ENCODE measurements at regions not wholly inside any gene's neighbourhood (a gene's known extent, or its start where the extent isn't known, plus 50 kb on each side); places are given as distances from the start of the nearest gene placed in this dataset.

DNA sequence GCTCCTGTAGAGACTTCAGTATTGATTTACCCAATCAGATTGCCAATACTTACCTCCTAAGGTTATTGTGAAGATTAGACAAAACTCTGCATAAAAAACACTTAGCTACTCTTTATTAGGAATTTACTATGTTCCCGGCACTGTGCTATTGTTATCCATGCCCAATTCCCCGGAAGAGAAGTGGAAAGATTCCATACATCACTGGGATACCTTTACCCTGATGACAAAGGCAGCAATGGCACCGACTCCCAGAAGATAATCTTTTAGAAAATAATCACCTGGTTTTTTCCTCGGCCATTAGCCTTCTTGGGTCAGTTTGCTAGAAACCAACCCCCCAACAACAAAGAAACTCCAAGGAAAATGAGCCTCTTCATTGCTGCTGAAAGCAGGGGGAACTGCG is 226.0 kb downstream of the SNX18 start:
- no peak for DNase-seq (ENCODE audit: low spot score)

DNA sequence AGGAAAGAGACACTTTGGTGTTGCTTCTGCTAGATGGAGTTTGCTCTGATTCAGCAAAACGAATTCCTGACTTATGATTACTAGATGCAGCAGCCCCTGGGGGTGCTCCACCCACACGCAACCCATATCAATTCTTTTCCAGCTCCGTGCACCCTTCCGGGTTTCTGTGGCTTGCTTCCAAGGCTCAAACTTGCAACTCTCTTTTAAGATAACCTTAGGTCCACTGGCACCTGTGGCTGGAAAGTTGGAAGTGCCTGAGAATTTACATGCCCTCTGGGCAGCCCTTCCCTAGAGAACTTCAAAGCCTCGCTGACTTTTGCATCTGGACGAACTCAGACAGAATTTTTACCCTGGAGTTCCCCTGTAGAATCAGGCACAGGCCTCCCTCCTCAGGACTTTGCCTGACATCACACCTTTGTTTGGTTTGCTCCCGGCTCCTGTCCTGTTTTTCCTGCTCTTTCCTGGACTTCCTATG is 224.9 kb downstream of the SNX18 start:
- DNase-seq (ENCODE audit: low spot score): no peak

- DNase-seq (ENCODE audit: low spot score): no peak
These were observed 224.2 kb downstream of the SNX18 start for GRCh38 chr5:54741711-54742110.

- DNase-seq (ENCODE audit: low spot score): no peak
These were observed 222.6 kb downstream of the SNX18 start for GRCh38 chr5:54740141-54740540.

DNA sequence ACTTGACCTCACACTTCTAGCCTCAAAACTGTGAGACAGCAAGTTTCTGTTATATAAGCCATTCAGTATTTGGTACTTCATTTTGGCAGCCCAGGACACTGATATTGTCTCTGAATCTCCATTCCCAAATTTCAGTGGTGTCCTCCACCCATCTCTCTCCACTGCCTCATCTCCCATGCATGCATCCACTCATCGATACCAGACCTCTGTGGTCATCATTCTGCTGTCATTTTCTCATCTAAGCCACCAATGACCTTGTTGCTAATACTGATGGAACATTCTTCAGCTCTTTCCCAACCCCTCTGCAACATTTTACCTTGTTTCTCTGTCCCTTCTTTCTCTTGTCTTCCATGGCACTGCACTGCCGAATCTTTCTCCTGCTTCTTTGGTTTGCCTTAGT is 221.8 kb downstream of the SNX18 start:
- no peak for DNase-seq (ENCODE audit: low spot score)

DNA sequence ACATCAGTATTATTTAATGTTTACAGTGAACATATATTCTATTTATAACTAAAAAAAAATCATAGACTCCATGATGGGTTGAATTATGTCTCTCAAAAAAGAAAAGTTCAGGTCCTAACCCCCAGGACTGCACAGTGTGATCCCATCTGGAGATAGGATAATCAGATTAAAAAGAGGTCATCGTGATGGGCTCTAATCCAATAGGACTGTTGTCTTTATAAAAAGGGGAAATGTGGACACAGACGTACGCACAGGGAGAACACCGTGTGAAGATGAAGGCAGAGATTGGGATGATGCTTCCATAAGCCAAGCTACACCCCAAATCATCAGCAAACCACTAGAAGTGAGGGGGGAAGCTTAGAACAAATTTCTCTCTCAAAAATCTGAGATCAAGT is 221.4 kb downstream of the SNX18 start:
- DNase-seq (ENCODE audit: low spot score): no peak

DNA sequence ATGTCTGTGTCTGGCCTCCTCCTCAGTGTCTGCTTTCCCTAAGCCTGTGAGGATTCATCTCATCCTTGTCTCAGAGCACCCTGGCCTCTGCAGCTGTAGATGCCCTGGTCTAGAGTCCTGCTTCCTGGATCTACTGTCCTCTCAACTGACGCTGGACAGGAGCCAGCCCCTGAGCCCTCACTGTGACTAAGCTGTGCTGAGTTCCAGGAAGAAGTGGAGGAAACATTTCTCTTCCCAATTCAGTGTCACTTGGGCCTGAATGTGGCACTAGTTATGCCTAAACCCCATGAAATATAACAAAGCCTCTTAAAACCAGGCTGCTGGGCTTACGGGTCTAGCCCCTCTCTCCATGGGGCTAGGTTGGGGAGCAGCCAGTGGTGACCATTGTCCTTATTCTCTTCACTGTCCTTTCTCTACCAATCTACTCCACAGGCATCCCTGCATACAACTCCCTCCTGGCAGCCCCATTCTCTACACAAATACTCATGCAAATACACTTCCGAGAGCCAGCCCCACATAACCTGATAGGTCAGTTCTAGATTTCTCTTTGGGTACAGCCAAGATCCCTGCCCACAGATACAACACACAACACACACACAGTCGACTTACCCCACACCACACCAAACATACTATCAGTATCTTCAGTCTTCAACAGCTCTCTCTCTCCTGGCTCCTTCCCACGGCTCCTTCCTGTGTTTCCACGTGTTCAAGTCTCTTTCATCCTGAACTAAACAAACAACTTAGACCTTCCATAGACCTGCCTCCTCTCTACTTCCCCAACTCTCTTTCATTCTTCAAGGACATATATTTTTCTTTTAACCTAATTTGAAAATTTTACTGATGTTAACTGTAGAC is 220.8 kb downstream of the SNX18 start:
- DNase-seq (ENCODE audit: low spot score): no peak

DNA sequence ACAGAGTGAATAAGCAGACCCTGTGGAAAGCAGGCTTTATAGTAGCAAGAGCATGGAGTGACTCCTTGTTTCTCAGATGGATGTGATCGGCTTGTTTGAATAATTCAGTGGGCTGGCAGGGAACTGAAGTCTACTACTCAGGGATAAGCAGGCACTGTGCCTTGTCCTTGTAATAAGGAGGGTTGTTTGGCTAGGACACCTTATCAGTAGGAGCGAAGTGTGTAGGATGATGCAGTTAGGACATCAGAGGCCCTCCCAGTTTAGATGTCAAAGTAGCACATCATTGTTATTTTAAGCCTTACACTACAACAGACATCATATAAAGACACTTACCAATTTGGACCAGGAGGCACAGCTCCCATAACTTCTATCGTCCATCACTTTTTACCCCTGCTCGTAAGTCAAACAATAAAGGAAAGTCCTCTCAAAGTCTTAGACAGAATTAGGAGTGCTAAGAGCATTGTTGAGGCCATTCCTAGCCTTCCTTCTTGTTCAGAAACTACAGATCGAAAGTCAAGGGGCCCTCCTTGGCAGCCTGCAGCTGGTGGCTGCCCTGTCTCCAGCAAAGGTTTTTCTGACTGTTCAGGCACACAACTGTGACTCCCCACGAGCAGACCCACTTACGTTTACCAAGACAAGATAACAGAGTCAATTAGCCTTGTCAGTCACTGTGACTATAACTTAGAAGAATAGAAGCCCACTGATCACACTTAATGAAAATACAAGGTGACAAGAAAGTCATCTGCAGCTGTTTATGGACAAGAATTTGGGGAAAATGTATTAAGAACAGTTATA is 218.6 kb downstream of the SNX18 start:
- no peak for DNase-seq (ENCODE audit: low spot score)

- DNase-seq (ENCODE audit: low spot score): no peak
These were observed 215.5 kb downstream of the SNX18 start for GRCh38 chr5:54733101-54733500.

DNA sequence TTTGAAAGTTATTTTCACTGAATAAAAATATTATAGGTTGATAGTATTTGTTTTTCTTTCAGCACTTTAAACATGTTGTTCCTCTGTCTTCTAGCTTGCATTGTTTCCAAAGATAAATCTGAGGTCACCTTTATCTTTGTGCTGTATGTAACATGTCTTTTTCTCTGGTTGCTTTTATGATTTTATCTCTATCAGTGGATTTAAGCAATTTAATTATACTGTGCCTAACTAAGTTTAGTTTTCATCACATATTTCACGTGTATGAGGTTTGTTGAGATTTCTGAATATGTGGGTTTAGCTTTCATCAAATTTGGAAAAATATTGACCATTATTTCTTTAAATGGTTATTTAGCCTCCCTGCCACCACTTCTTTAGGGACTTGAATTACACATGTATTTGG is 214.5 kb downstream of the SNX18 start:
- DNase-seq (ENCODE audit: low spot score): no peak

DNA sequence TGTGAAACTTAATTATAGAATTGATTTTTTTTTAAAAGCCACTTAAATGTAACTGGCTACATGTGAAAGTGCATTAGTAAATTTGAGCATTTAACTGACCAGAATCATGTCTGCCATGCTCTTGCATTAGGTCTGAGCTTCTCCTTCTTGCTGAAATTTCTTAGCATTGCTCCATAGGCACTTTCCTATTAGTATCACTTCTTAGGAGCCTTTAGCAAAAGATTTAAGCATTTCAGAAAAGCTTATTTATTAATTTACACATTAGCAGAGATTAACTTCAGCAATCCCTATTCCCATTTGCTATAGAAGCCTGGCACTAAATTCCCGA is 211.0 kb downstream of the SNX18 start:
- DNase-seq (ENCODE audit: low spot score): no peak

DNA sequence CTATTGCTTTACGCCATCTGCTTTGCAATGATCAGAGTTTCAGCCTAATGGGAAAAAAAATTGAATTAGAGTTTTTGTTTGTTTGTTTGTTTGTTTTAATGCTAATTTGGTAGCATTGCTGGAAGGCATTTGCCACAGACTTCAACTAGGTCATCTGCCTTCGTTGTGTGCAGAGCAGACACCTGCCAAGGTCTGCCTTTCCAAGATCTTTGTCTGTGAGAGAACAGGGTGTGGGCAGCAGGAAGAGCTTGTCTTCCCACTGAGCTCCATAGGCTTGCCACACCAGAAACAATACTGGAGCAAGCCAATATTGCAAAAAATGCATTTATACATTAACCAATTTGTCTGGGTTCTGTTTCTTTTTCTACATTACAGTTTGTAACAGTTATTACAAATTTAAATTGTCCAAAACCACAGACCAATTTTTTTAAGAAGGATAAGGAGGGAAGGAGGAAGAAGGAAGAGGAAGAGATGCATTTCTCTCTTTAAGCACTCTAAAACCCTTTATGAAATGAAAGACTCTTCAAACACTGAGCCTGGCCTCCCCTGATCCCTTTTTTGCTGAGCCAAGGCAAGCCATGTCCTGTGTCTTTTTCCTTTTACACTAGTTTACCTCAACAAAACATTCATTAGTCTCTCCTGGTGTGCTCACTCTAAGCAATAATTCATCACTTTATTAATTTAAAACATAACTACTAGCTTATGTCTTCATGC is 210.5 kb downstream of the SNX18 start:
- no peak for DNase-seq (ENCODE audit: low spot score)

DNA sequence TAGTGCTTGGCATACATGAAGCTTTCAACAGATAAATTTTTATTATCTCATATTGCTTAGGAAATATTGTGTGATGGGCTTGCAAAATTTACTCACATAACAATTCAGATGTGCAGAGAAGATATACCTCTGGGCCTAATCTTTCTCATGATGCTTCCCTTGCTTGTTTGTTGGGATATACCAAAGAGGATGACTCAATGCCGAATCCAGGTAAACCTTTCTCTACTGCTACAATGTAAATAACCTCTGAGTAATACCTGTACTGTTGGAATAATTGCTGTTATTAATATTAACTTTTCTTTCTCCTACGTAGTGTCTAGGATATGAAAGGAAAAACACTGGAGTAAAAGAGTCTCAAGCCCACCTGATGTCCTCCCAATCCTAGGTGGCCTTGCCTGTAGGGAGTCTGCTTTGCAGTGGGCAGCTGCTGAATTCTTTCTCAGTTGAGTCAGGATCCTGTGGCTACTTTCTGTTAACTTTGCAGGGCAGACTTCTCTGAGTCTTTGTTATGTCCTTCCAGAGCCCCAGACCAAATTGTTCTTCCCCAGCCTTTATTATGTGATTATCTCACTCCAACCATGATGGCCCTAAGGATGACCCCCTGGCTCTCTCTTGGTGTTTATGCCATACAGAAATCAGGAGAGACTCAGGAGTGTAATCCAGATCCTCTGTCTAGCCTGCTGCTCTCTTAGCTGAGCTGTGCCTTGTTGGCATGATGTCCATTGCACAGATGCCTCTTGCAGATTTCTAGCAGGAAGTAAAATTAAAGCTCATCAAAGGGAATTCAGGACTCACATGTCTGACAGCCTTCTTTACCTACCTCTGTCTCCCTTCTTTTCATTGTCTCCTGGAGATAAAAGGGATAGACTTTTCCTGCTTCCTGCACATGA is 208.1 kb downstream of the SNX18 start:
- no peak for DNase-seq (ENCODE audit: low spot score)

DNA sequence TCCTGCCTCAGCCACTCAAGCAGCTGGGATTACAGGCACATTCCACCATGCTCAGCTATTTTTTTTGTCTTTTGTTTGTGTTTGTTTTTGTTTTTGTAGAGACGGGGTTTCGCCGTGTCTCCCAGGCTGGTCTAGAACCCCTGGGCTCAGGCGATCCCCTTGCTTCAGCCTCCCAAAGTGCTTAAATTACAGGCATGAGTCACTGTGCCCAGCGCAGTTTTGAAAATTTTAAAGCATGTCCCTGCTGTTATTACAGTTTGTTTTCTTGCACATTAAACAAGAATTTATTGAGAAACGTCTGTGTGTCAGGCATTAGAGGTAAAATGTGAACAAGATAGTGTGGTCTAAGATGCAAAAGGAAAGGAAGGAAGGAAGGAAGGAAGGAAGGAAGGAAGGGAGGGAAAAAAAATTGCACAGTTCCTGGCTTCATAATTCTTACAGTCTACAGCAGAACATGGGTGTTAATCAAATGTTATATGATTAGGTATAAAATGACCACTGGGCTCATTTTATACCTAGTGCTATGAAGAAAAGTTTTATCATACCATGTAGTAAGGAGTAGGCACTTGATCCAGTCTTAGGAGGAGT is 205.4 kb downstream of the SNX18 start:
- no peak for DNase-seq (ENCODE audit: low spot score)

DNA sequence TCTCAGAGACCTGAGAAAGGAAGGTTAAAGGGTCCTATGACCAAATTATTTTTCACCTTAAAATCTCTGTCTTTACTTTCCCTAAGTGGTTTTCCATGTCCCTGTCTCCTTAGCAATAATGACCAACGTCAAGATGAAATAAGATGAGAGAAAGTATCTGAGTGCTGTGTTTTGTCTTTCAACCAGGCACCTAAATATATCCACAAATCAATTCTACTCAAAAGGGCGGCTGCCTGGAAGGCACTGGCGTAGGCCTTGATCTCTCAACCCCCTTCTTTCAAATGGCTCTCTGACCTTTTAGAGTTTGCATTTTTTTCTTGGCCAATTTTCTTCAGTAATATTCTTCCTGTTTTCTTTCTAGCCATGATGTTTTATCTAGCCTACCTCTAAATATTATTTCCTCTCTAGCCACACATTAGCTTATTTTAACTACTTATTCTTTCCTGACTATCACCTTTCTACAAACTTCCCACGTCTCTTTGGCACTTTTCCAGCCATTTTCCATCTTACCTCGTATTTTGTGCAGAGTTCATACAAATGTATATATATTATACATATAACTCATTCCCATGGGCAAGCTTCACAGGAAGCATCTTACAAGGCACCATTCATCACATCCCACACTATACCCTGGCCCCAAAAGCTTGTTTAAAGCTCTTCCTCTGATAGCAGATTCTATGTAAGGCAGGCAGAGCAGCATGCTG is 204.5 kb downstream of the SNX18 start:
- DNase-seq (ENCODE audit: low spot score): no peak

GRCh38 chr5:54721116-54721515 is 203.6 kb downstream of the SNX18 start:
- DNase-seq (ENCODE audit: low spot score): no peak

GRCh38 chr5:54720341-54720740 is 202.8 kb downstream of the SNX18 start:
- no peak for DNase-seq (ENCODE audit: low spot score)

DNA sequence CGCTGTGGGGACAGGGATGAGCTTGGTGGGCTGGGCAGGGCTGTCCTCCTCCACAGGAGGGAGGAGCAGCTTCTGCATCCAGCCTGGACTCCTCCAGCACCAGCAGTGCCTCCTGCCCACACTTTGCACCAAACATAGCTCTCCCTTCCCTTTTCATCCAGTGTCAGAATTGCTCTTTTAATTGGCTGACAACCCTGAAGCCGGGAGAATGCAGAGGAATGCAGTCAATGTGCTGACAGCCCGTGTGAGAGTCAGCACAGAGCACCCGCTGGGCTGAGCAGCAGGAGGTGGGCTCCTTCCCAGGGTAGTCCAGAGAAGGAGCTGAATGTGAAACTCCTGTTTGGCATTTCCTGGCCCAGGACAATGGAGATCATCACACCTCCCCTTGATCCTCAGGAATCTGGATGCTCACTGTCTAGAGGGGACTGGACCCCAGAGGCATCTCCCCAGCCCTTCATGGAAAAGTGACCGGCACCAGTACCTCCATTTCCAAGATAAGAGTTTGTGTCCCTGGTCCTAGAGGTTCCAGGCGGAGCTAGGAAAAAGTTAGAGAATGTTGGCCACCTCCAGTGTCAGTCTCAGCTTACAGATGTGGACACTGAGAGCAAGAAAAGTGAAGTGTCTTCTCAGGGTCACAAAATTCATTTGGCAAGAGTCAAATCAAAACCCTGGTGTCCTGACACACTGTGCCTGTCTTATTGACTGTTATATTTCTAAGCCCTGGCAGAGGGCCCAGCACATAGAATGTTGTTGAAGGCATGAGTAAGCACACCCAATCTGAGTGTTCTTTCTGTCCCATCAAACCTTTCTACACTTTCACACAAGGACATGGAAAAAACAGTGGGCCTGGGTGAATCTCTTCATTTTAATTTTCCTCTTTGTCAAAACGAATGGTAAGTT is 202.1 kb downstream of the SNX18 start:
- DNase-seq (ENCODE audit: low spot score): peak; percentile 47

GRCh38 chr5:54718656-54719055 is 201.1 kb downstream of the SNX18 start:
- DNase-seq (ENCODE audit: low spot score): no peak

DNA sequence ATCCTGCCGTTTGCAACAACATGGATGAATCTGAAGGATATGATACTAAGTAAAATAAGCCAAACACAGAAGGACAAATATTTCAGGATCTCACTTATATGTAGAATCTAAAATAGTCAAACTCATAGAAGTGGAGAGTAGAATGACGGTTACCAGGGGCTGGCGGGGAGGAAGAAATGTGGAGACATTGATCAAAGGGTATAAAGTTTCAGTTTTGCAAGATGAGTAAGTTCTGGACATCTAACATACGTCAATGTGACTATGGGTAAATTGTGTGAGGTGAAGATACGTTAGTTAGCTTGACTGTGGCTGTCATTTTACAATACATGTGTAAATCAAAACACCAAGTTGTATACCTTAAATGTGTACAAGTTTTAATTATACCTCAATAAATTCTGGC is 200.3 kb downstream of the SNX18 start:
- no peak for DNase-seq (ENCODE audit: low spot score)
